ENCODE measurements at regions not wholly inside any gene's neighbourhood (a gene's known extent, or its start where the extent isn't known, plus 50 kb on each side); places are given as distances from the start of the nearest gene placed in this dataset.
"Not testable (repeated sequence)": the region's sequence is repeated elsewhere in the genome, so short reads cannot be mapped to it uniquely, and the experiment has no call there.

GRCh38 chr13:70994191-70994590 is 872.8 kb downstream of the DACH1 start:
- no peak for TF ChIP-seq JUND (IDR thresholded peaks at IDR 0.05; ENCODE audit: low read depth)
- no peak for DNase-seq (ENCODE audit: low read depth in 1 of 2, low spot score in 1 of 2)
- in situ Hi-C loops (cut with HindIII; ENCODE audit: low pct_unique_long_range_greater_than_20kb, low sequenced_read_pairs), result no loop called here

DNA sequence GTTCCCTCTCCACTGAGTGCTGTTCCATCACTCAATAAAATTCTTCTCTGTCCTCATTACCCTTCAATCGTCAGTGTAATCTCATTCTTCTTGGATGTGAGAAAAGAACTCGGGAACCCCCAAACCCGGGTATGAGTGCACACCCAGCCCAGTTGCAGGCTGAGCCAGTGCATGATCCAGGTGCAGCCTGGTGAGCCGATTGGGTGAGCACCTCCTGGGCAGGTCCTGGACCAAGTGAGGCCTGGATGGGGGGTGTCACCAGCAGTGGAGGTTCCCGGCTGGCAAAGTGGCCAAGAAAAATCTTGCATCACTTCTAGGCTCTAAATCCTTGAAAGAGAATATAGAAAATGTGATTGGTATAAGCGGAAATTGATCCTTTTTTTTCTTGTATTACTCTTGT is 878.8 kb upstream of the KLHL1 start:
- no peak for TF ChIP-seq JUND (IDR thresholded peaks at IDR 0.05; ENCODE audit: low read depth)
- in situ Hi-C loops (cut with HindIII; ENCODE audit: low pct_unique_long_range_greater_than_20kb, low sequenced_read_pairs), result no loop called here
- no peak for DNase-seq (ENCODE audit: low read depth in 1 of 2, low spot score in 1 of 2)

- no peak for TF ChIP-seq JUND (IDR thresholded peaks at IDR 0.05; ENCODE audit: low read depth)
- in situ Hi-C loops (cut with HindIII; ENCODE audit: low pct_unique_long_range_greater_than_20kb, low sequenced_read_pairs), result no loop called here
- no peak for DNase-seq (ENCODE audit: low read depth in 1 of 2, low spot score in 1 of 2)
Observed at GRCh38 chr13:70985371-70985770, 877.1 kb upstream of the KLHL1 start.

DNA sequence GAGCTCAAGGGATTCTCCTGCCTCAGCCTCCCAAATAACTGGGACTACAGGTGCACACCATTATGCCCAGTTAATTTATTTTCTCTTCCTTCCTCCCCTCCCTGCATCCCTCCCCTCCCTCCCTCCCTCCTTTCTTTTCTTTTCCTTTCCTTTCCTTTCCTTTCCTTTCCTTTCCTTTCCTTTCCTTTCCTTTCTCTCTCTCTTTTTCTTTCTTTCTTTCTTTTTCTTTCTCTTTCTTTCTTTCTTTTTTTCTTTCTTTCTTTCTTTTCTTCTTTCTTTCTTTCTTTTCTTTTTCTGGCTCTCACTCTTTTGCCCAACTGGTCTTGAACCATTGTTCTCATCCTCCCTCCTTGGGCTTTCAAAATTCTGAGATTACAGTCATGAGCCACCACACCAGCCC is 873.0 kb upstream of the KLHL1 start:
- DNase-seq (ENCODE audit: low read depth in 1 of 2, low spot score in 1 of 2); in situ Hi-C loops (cut with HindIII; ENCODE audit: low pct_unique_long_range_greater_than_20kb, low sequenced_read_pairs): not testable (repeated sequence)

- TF ChIP-seq JUND (IDR thresholded peaks at IDR 0.05; ENCODE audit: low read depth), result no peak
- in situ Hi-C loops (cut with HindIII; ENCODE audit: low pct_unique_long_range_greater_than_20kb, low sequenced_read_pairs), result no loop called here
- DNase-seq (ENCODE audit: low read depth in 1 of 2, low spot score in 1 of 2), result no peak
Observed at GRCh38 chr13:70969321-70969720, 861.1 kb upstream of the KLHL1 start.

- TF ChIP-seq JUND (IDR thresholded peaks at IDR 0.05; ENCODE audit: low read depth), result no peak
- in situ Hi-C loops (cut with HindIII; ENCODE audit: low pct_unique_long_range_greater_than_20kb, low sequenced_read_pairs), result no loop called here
- DNase-seq (ENCODE audit: low read depth in 1 of 2, low spot score in 1 of 2), result no peak
Observed at GRCh38 chr13:70967564-70967963, 859.3 kb upstream of the KLHL1 start.

- no peak for TF ChIP-seq JUND (IDR thresholded peaks at IDR 0.05; ENCODE audit: low read depth)
- in situ Hi-C loops (cut with HindIII; ENCODE audit: low pct_unique_long_range_greater_than_20kb, low sequenced_read_pairs), result no loop called here
- DNase-seq (ENCODE audit: low read depth in 1 of 2, low spot score in 1 of 2), result no peak
Observed at GRCh38 chr13:70964874-70965273, 856.6 kb upstream of the KLHL1 start.

- in situ Hi-C loops (cut with HindIII; ENCODE audit: low pct_unique_long_range_greater_than_20kb, low sequenced_read_pairs), result no loop called here
- TF ChIP-seq JUND (IDR thresholded peaks at IDR 0.05; ENCODE audit: low read depth), result no peak
- peak in 1 of 2 experiments; percentile 46 for DNase-seq (ENCODE audit: low read depth in 1 of 2, low spot score in 1 of 2)
Observed at GRCh38 chr13:70964124-70964523, 855.9 kb upstream of the KLHL1 start.

GRCh38 chr13:70960841-70961443 is 852.7 kb upstream of the KLHL1 start:
- no peak for TF ChIP-seq JUND (IDR thresholded peaks at IDR 0.05; ENCODE audit: low read depth)
- peak in 1 of 2 experiments; percentile 48 for DNase-seq (ENCODE audit: low read depth in 1 of 2, low spot score in 1 of 2)
- in situ Hi-C loops (cut with HindIII; ENCODE audit: low pct_unique_long_range_greater_than_20kb, low sequenced_read_pairs), result no loop called here

DNA sequence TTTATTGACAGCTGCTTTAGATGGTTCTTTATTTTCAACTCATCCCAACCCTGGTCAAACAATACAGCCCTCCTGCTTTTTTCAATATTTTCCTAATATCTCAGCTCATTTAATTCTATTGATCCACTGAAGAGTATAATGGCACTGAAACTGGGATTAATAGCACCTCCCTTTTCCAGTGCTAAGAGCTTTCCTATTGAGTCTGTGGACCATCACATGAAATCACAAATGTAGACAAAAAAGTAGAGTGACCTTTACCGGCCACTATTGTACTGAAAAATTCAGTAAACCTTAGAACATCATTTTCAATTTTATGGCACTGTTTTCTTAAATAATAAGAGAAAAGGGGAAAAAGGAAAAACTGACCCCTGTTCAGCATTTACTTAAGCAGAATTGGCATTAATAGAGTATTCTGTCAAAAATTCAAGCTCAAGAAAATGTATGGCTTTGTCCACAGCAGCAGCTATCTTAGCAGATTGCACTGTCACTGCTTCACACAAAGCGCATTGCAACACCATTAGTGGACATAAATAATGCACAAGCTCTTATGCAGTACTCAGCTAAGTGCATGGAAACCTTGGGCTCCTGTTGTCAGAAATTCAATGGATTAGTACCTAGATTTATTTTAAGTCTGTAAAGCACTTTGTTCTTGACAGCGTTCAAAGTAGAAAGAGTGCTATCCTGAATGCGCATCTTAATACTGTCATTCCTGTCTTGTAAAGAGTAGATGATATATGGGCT is 851.0 kb upstream of the KLHL1 start:
- in situ Hi-C loops (cut with HindIII; ENCODE audit: low pct_unique_long_range_greater_than_20kb, low sequenced_read_pairs), result no loop called here
- DNase-seq (ENCODE audit: low read depth in 1 of 2, low spot score in 1 of 2), result no peak
- TF ChIP-seq JUND (IDR thresholded peaks at IDR 0.05; ENCODE audit: low read depth), result no peak

- TF ChIP-seq JUND (IDR thresholded peaks at IDR 0.05; ENCODE audit: low read depth), result no peak
- DNase-seq (ENCODE audit: low read depth in 1 of 2, low spot score in 1 of 2), result no peak
- in situ Hi-C loops (cut with HindIII; ENCODE audit: low pct_unique_long_range_greater_than_20kb, low sequenced_read_pairs), result no loop called here
Observed at GRCh38 chr13:70955887-70956286, 847.6 kb upstream of the KLHL1 start.

DNA sequence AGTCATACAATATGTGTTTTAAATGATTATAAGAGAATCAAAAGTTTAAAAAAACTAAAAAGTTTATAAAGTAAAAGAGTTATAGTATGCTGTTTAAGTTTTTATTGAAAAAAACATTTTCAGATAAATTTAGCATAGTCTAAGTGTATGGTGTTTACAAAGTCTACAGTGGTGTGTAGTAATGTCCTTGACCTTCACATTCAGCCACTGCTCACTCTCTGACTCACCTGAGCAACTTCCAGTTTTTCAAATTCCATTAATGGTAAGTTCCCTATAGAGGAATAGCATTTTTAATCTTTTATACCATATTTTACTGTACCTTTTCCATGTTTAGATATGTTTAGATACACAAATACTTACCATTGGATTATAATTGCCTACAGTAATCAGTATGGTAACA is 842.4 kb upstream of the KLHL1 start:
- in situ Hi-C loops (cut with HindIII; ENCODE audit: low pct_unique_long_range_greater_than_20kb, low sequenced_read_pairs), result no loop called here
- no peak for DNase-seq (ENCODE audit: low read depth in 1 of 2, low spot score in 1 of 2)
- TF ChIP-seq JUND (IDR thresholded peaks at IDR 0.05; ENCODE audit: low read depth), result no peak

GRCh38 chr13:70945506-70945905 is 837.3 kb upstream of the KLHL1 start:
- in situ Hi-C loops (cut with HindIII; ENCODE audit: low pct_unique_long_range_greater_than_20kb, low sequenced_read_pairs), result no loop called here
- DNase-seq (ENCODE audit: low read depth in 1 of 2, low spot score in 1 of 2), result no peak
- no peak for TF ChIP-seq JUND (IDR thresholded peaks at IDR 0.05; ENCODE audit: low read depth)

GRCh38 chr13:70941454-70941853 is 833.2 kb upstream of the KLHL1 start:
- no peak for DNase-seq (ENCODE audit: low read depth in 1 of 2, low spot score in 1 of 2)
- no peak for TF ChIP-seq JUND (IDR thresholded peaks at IDR 0.05; ENCODE audit: low read depth)
- in situ Hi-C loops (cut with HindIII; ENCODE audit: low pct_unique_long_range_greater_than_20kb, low sequenced_read_pairs), result no loop called here
